ENCODE measurements at regions not wholly inside any gene's neighbourhood (a gene's known extent, or its start where the extent isn't known, plus 50 kb on each side); places are given as distances from the start of the nearest gene placed in this dataset.
"Not testable (repeated sequence)": the region's sequence is repeated elsewhere in the genome, so short reads cannot be mapped to it uniquely, and the experiment has no call there.

- DNase-seq (ENCODE audit: low read depth in 3 of 3): no peak
These were observed 862.9 kb upstream of the ACVR2A start for GRCh38 chr2:146981921-146982320.

- DNase-seq (ENCODE audit: low read depth in 3 of 3): no peak
These were observed 865.1 kb upstream of the ACVR2A start for GRCh38 chr2:146979746-146980145.

- no peak for DNase-seq (ENCODE audit: low read depth in 3 of 3)
These were observed 866.0 kb upstream of the ACVR2A start for GRCh38 chr2:146978577-146979555.

- DNase-seq (ENCODE audit: low read depth in 3 of 3): not testable (repeated sequence)
These were observed 873.8 kb upstream of the ACVR2A start for GRCh38 chr2:146970981-146971380.

GRCh38 chr2:146969703-146970102 lies 875.1 kb upstream of the ACVR2A start:
- DNase-seq (ENCODE audit: low read depth in 3 of 3): not testable (repeated sequence)

- DNase-seq (ENCODE audit: low read depth in 3 of 3): no peak
These were observed 880.3 kb upstream of the ACVR2A start for GRCh38 chr2:146964494-146964893.

- no peak for DNase-seq (ENCODE audit: low read depth in 3 of 3)
These were observed 890.3 kb upstream of the ACVR2A start for GRCh38 chr2:146954544-146954943.

GRCh38 chr2:146952696-146953095 lies 892.1 kb upstream of the ACVR2A start:
- no peak for DNase-seq (ENCODE audit: low read depth in 3 of 3)

- DNase-seq (ENCODE audit: low read depth in 3 of 3): no peak
These were observed 893.9 kb upstream of the ACVR2A start for GRCh38 chr2:146950911-146951310.

- no peak for DNase-seq (ENCODE audit: low read depth in 3 of 3)
These were observed 894.5 kb upstream of the ACVR2A start for GRCh38 chr2:146950361-146950760.

GRCh38 chr2:146949400-146949799 lies 895.4 kb upstream of the ACVR2A start:
- DNase-seq (ENCODE audit: low read depth in 3 of 3): no peak

GRCh38 chr2:146944601-146945000 lies 900.2 kb upstream of the ACVR2A start:
- DNase-seq (ENCODE audit: low read depth in 3 of 3): no peak

GRCh38 chr2:146939991-146940685 lies 904.7 kb upstream of the ACVR2A start:
- no peak for DNase-seq (ENCODE audit: low read depth in 3 of 3)

- no peak for DNase-seq (ENCODE audit: low read depth in 3 of 3)
These were observed 909.9 kb upstream of the ACVR2A start for GRCh38 chr2:146934921-146935320.

GRCh38 chr2:146931109-146931508 lies 913.7 kb upstream of the ACVR2A start:
- no peak for DNase-seq (ENCODE audit: low read depth in 3 of 3)

- no peak for DNase-seq (ENCODE audit: low read depth in 3 of 3)
These were observed 917.6 kb upstream of the ACVR2A start for GRCh38 chr2:146927080-146927711.

GRCh38 chr2:146918280-146918679 lies 926.5 kb upstream of the ACVR2A start:
- no peak for DNase-seq (ENCODE audit: low read depth in 3 of 3)

GRCh38 chr2:146917431-146918042 lies 927.3 kb upstream of the ACVR2A start:
- DNase-seq (ENCODE audit: low read depth in 3 of 3): no peak

GRCh38 chr2:146916914-146917313 lies 927.9 kb upstream of the ACVR2A start:
- no peak for DNase-seq (ENCODE audit: low read depth in 3 of 3)

GRCh38 chr2:146913476-146913875 lies 931.4 kb upstream of the ACVR2A start:
- DNase-seq (ENCODE audit: low read depth in 3 of 3): no peak

GRCh38 chr2:146912536-146912935 lies 932.3 kb upstream of the ACVR2A start:
- DNase-seq (ENCODE audit: low read depth in 3 of 3): no peak

GRCh38 chr2:146908776-146909175 lies 936.1 kb upstream of the ACVR2A start:
- no peak for DNase-seq (ENCODE audit: low read depth in 3 of 3)
